Neutrophil (primary cell): ENCODE measurements at regions not wholly inside any gene's neighbourhood (a gene's known extent, or its start where the extent isn't known, plus 50 kb on each side); places are given as distances from the start of the nearest gene placed in this dataset.

Source experiments
- H3K27ac ChIP-seq: fragments of 200-600 bp; sonication (generic); 2 replicates; pipeline ENCODE4 v1.5.1; 2016; ENCODE audit warnings: mild to moderate bottlenecking, moderate library complexity
- H3K27me3 ChIP-seq: fragments of 200-600 bp; sonication (generic); 2 replicates; pipeline ENCODE4 v1.6.0; 2016; ENCODE audit warnings: mild to moderate bottlenecking
- H3K36me3 ChIP-seq: fragments of 200-600 bp; sonication (generic); 2 replicates; pipeline ENCODE4 v1.5.1; 2017
- H3K4me1 ChIP-seq, 2 experiments: fragments of 200-600 bp in 1 of 2; sonication (generic) in 1 of 2; 1 replicate in 1 of 2; 2 replicates in 1 of 2; pipeline versions ENCODE4 v1.5.1 to v1.6.1; 2013 to 2016; ENCODE audit warnings: low read depth in 1 of 2, low read length in 1 of 2, mild to moderate bottlenecking in 1 of 2, moderate library complexity in 1 of 2; ENCODE audit not compliant: control insufficient read depth in 1 of 2, insufficient read depth in 1 of 2
- H3K4me3 ChIP-seq, 2 experiments: fragments of 200-600 bp in 1 of 2; sonication (generic) in 1 of 2; 1 replicate in 1 of 2; 2 replicates in 1 of 2; pipeline ENCODE4 v1.5.1; 2013 to 2016; ENCODE audit warnings: low read depth in 1 of 2, low read length in 1 of 2, mild to moderate bottlenecking in 1 of 2, moderate library complexity in 1 of 2
- H3K9me3 ChIP-seq: fragments of 200-600 bp; sonication (generic); 2 replicates; pipeline ENCODE4 v1.5.1; 2016
- CTCF ChIP-seq: fragments of 200-600 bp; sonication (generic); IDR thresholded peaks from 2 replicates; pipeline ENCODE4 v1.5.1; 2016; ENCODE audit warnings: antibody characterized with exemption

GRCh38 chr4:27728892-27729291 lies 868.3 kb downstream of the STIM2 start:
- no peak for TF ChIP-seq CTCF
- no peak overlapping the region for H3K27ac ChIP-seq
- H3K9me3 ChIP-seq, result no peaks in the 10 kb centered on the region
- no peaks in the 10 kb centered on the region for H3K4me1 ChIP-seq
- no peaks in the 10 kb centered on the region for H3K27me3 ChIP-seq
- H3K4me3 ChIP-seq, result no peak overlapping the region
- H3K36me3 ChIP-seq, result no peaks in the 10 kb centered on the region

GRCh38 chr4:27742816-27743215 lies 882.2 kb downstream of the STIM2 start:
- no peaks in the 10 kb centered on the region for H3K9me3 ChIP-seq
- H3K4me3 ChIP-seq, result no peak overlapping the region
- H3K36me3 ChIP-seq, result no peaks in the 10 kb centered on the region
- no peak overlapping the region for H3K27ac ChIP-seq
- H3K4me1 ChIP-seq, result no peaks in the 10 kb centered on the region
- no peak for TF ChIP-seq CTCF
- H3K27me3 ChIP-seq, result no peaks in the 10 kb centered on the region

GRCh38 chr4:27759611-27760575 lies 899.3 kb downstream of the STIM2 start:
- H3K36me3 ChIP-seq, result no peaks in the 10 kb centered on the region
- TF ChIP-seq CTCF, result no peak
- no peaks in the 10 kb centered on the region for H3K27me3 ChIP-seq
- no peak overlapping the region for H3K4me3 ChIP-seq
- H3K27ac ChIP-seq, result no peak overlapping the region
- no peaks in the 10 kb centered on the region for H3K9me3 ChIP-seq
- H3K4me1 ChIP-seq, result no peaks in the 10 kb centered on the region

- Histone ChIP-seq H3K4me3 (no peak overlapping the region), H3K4me1 (no peaks in the 10 kb centered on the region), H3K9me3 (no peaks in the 10 kb centered on the region), H3K36me3 (no peaks in the 10 kb centered on the region), H3K27me3 (no peaks in the 10 kb centered on the region), H3K27ac (no peak overlapping the region)
- TF ChIP-seq CTCF, result no peak
Measured at GRCh38 chr4:27763830-27764525, 903.3 kb downstream of the STIM2 start.

- no peaks in the 10 kb centered on the region for H3K4me1 ChIP-seq
- H3K4me3 ChIP-seq, result no peak overlapping the region
- H3K27me3 ChIP-seq, result no peaks in the 10 kb centered on the region
- H3K27ac ChIP-seq, result no peak overlapping the region
- no peaks in the 10 kb centered on the region for H3K36me3 ChIP-seq
- no peaks in the 10 kb centered on the region for H3K9me3 ChIP-seq
- TF ChIP-seq CTCF, result no peak
Measured at GRCh38 chr4:27764526-27764837, 903.8 kb downstream of the STIM2 start.
